ENCODE measurements at regions not wholly inside any gene's neighbourhood (a gene's known extent, or its start where the extent isn't known, plus 50 kb on each side); places are given as distances from the start of the nearest gene placed in this dataset.
A peak's percentile ranks its signal among the peaks of the same experiment; 100 is the strongest.
"Not testable (repeated sequence)": the region's sequence is repeated elsewhere in the genome, so short reads cannot be mapped to it uniquely, and the experiment has no call there.

- not testable (repeated sequence) for DNase-seq
These were observed 955.9 kb upstream of the FAT3 start for GRCh38 chr11:91268512-91269295.

- DNase-seq: no peak
These were observed 958.7 kb upstream of the FAT3 start for GRCh38 chr11:91265946-91266345.

- DNase-seq: no peak
These were observed 960.1 kb upstream of the FAT3 start for GRCh38 chr11:91264481-91264880.

- DNase-seq: no peak
These were observed 960.9 kb upstream of the FAT3 start for GRCh38 chr11:91263496-91264365.

- DNase-seq: no peak
These were observed 963.1 kb upstream of the FAT3 start for GRCh38 chr11:91261513-91261912.

- no peak for DNase-seq
These were observed 965.7 kb upstream of the FAT3 start for GRCh38 chr11:91258876-91259275.

GRCh38 chr11:91257667-91258066 lies 967.0 kb upstream of the FAT3 start:
- DNase-seq: no peak

- peak; percentile 50 for DNase-seq
These were observed 976.3 kb upstream of the FAT3 start for GRCh38 chr11:91248199-91248807.

- DNase-seq: no peak
These were observed 977.4 kb upstream of the FAT3 start for GRCh38 chr11:91247009-91247735.

GRCh38 chr11:91244912-91245311 lies 979.7 kb upstream of the FAT3 start:
- no peak for DNase-seq

GRCh38 chr11:91243630-91244029 lies 981.0 kb upstream of the FAT3 start:
- DNase-seq: no peak

- no peak for DNase-seq
These were observed 981.6 kb upstream of the FAT3 start for GRCh38 chr11:91243051-91243450.

GRCh38 chr11:91241226-91241625 lies 983.4 kb upstream of the FAT3 start:
- no peak for DNase-seq

GRCh38 chr11:91239359-91239758 lies 985.3 kb upstream of the FAT3 start:
- no peak for DNase-seq

GRCh38 chr11:91231226-91231625 lies 993.4 kb upstream of the FAT3 start:
- DNase-seq: no peak

- DNase-seq: no peak
These were observed 994.0 kb upstream of the FAT3 start for GRCh38 chr11:91230647-91231046.

- no peak for DNase-seq
These were observed 1000.0 kb upstream of the CHORDC1 start for GRCh38 chr11:91222830-91223229.

GRCh38 chr11:91220476-91221202 lies 997.8 kb upstream of the CHORDC1 start:
- no peak for DNase-seq

GRCh38 chr11:91219535-91219934 lies 996.7 kb upstream of the CHORDC1 start:
- no peak for DNase-seq

GRCh38 chr11:91209751-91210150 lies 986.9 kb upstream of the CHORDC1 start:
- no peak for DNase-seq

- no peak for DNase-seq
These were observed 986.5 kb upstream of the CHORDC1 start for GRCh38 chr11:91209306-91209705.

- no peak for DNase-seq
These were observed 977.0 kb upstream of the CHORDC1 start for GRCh38 chr11:91199866-91200265.
